Kidney (tissue), 13 donors: ENCODE measurements at regions not wholly inside any gene's neighbourhood (a gene's known extent, or its start where the extent isn't known, plus 50 kb on each side); places are given as distances from the start of the nearest gene placed in this dataset.

Experiments
- DNase-seq, 5 donors: peaks; one replicate each; pipeline ENCODE4 v3.0.0-alpha.2; 2013 to 2020
- FAIRE-seq: peaks from 2 replicates; lab custom pipeline; 2012; peaks lifted over from hg19 to GRCh38; lab: Jason Lieb, UNC
- H3K27ac ChIP-seq, 2 donors: one replicate each; pipeline ENCODE4 v1.7.0; 2013; ENCODE audit warnings: low read depth in 2 of 2, low read length in 2 of 2, inconsistent platforms in 1 of 2
- H3K27me3 ChIP-seq: one replicate; pipeline ENCODE4 v1.7.1; 2013; ENCODE audit warnings: low read length, inconsistent platforms; ENCODE audit not compliant: control insufficient read depth, insufficient read depth
- H3K36me3 ChIP-seq, 3 donors: one replicate each; pipeline versions ENCODE4 v1.7.0 to v1.7.1; 2013; ENCODE audit warnings: low read length in 3 of 3, control low read depth in 1 of 3, inconsistent platforms in 1 of 3; ENCODE audit not compliant: insufficient read depth in 3 of 3, control insufficient read depth in 2 of 3
- H3K4me1 ChIP-seq, 3 donors: one replicate each; pipeline versions ENCODE4 v1.7.0 to v1.7.1; 2013; ENCODE audit warnings: low read length in 3 of 3, inconsistent platforms in 1 of 3, low read depth in 1 of 3; ENCODE audit not compliant: control insufficient read depth in 2 of 3, insufficient read depth in 2 of 3
- H3K4me3 ChIP-seq, 3 donors: one replicate each; pipeline versions ENCODE4 v1.7.0 to v1.8.1; 2013; ENCODE audit warnings: low read length in 3 of 3, control low read depth in 1 of 3, inconsistent platforms in 1 of 3
- H3K9ac ChIP-seq, 3 donors: one replicate each; pipeline versions ENCODE4 v1.7.0 to v1.7.1; 2013; ENCODE audit warnings: low read length in 3 of 3, control low read depth in 1 of 3, inconsistent platforms in 1 of 3
- H3K9me3 ChIP-seq, 3 donors: one replicate each; pipeline versions ENCODE4 v1.7.0 to v1.7.1; 2013; ENCODE audit warnings: low read length in 3 of 3, control low read depth in 1 of 3, inconsistent platforms in 1 of 3; ENCODE audit not compliant: control insufficient read depth in 2 of 3, insufficient read depth in 1 of 3
- intact Hi-C: fragments of 100-400 bp; cut with DNase I; formaldehyde crosslinking; loops from one replicate; pipeline ENCODE4 v1.11.1; 2022
- TF ChIP-seq, protein P1 (sequence below): IDR thresholded peaks from 3 replicates; pipeline ENCODE4 v1.5.1; 2012; ENCODE audit warnings: mild to moderate bottlenecking, moderate library complexity, borderline replicate concordance; ENCODE audit not compliant: insufficient read depth; ENCODE audit errors: extremely low read depth
- donor health status: control.
- donor health status: control.
- donor health status: control.
- donor health status: control.
- donor health status: control.
- donor health status: DM: yes; HTN: yes; CAD: no.
- donor health status: Normal renal cell carcinoma (clear cell type).

DNA sequence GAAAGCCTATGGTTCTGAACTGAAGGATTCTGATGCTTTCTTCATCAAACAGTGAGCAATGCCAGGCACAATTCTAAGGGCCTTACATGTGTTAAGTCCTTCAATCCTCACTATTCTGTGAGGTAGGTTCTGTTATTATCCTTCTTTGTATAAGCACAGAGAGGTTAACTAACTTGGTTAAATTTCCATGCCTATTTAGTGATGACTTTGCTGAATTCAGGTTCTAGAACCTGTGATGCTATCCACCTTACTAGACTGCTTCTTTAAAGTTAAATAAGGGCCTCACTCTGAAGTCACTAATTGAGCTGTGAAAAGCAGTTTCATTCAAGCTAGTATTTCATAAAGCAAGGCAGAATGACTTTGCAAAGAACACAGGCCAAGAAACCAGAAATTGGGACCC is 138.9 kb upstream of the PARP11 start:
- no peaks in the 10 kb centered on the region for H3K9me3 ChIP-seq
- peaks cover 0 to 25% (median 6%) of the 10 kb centered on the region in 3 donors for H3K4me1 ChIP-seq
- H3K36me3 ChIP-seq: no peaks in the 10 kb centered on the region
- H3K9ac ChIP-seq: no peak overlapping the region
- DNase-seq: no peak
- no peak overlapping the region for H3K4me3 ChIP-seq
- no peak for FAIRE-seq
- TF ChIP-seq, protein P1, sequence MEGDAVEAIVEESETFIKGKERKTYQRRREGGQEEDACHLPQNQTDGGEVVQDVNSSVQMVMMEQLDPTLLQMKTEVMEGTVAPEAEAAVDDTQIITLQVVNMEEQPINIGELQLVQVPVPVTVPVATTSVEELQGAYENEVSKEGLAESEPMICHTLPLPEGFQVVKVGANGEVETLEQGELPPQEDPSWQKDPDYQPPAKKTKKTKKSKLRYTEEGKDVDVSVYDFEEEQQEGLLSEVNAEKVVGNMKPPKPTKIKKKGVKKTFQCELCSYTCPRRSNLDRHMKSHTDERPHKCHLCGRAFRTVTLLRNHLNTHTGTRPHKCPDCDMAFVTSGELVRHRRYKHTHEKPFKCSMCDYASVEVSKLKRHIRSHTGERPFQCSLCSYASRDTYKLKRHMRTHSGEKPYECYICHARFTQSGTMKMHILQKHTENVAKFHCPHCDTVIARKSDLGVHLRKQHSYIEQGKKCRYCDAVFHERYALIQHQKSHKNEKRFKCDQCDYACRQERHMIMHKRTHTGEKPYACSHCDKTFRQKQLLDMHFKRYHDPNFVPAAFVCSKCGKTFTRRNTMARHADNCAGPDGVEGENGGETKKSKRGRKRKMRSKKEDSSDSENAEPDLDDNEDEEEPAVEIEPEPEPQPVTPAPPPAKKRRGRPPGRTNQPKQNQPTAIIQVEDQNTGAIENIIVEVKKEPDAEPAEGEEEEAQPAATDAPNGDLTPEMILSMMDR: no peak
- peak overlapping the region in 1 of 2 donors; percentile 76 for H3K27ac ChIP-seq
- H3K27me3 ChIP-seq: no peaks in the 10 kb centered on the region
- intact Hi-C loops: no loop called here

DNA sequence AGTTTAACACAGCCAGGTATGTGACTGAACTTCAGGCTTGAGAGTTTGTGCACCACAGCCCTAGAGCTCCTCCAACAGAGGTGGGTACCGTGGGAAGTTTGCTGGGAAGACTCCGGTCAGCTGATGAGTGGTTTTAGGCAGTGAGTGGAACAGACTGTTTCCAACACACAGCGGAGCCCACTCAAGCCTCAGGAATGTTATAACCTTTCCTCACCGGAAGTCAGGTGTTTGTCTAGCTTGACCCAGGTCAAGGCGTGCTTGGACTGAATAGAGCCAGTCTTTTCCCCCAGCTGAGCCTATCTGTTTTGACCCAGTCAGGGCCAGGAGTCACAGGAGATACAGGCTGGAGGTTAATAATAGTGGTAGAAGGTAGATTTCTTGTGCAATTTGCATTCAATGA is 138.4 kb upstream of the PARP11 start:
- no peaks in the 10 kb centered on the region for H3K27me3 ChIP-seq
- H3K27ac ChIP-seq: peak overlapping the region; percentile 25 to 76
- TF ChIP-seq, protein P1: no peak
- no peaks in the 10 kb centered on the region for H3K9me3 ChIP-seq
- DNase-seq (peak in 2 of 5 donors; percentile 30 to 85), FAIRE-seq (no peak)
- H3K36me3 ChIP-seq: no peaks in the 10 kb centered on the region
- no peak overlapping the region for H3K4me3 ChIP-seq
- intact Hi-C loops: no loop called here
- no peak overlapping the region for H3K9ac ChIP-seq
- peaks cover 0 to 25% (median 6%) of the 10 kb centered on the region in 3 donors for H3K4me1 ChIP-seq

DNA sequence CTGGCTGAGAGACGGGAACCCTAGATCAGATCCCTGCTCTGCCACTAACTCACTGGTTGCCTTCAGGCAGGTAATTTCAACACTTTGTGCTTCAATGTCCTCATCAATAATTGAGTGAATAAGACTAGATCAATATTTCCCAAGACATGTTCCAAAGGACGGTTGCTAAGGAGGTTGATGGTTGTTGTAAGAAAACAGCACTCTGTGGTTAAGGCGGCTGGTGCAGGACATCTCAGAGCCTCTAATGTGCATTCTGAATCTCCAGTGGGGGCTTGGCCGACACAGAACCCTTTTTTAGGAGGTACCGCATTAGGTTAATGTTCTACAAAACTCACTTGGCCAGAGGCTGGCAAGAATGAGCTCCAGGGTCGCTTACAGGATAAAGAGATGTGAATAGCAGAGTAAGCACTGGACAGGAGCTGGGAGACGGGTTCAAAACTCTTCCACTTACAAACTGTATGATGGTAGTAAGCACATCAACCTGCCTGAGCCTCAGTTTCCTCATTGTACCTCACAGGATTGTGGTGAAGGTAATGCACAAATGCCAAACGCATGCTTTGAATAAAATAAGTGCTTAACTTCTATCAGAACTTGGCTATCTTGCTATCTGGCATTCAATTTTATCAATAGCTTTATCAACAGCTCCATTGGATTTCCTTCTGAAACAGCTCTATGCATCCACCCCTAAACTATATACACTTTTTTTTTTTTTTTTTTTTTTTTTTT is 136.9 kb upstream of the PARP11 start:
- Histone ChIP-seq H3K9ac (no peak overlapping the region), H3K27ac (no peak overlapping the region), H3K4me3 (no peak overlapping the region), H3K9me3 (no peaks in the 10 kb centered on the region), H3K36me3 (no peaks in the 10 kb centered on the region), H3K27me3 (no peaks in the 10 kb centered on the region), H3K4me1 (peaks cover 0 to 14% (median 6%) of the 10 kb centered on the region in 3 donors)
- no peak for FAIRE-seq
- TF ChIP-seq, protein P1: no peak
- intact Hi-C loops: no loop called here
- peak in 2 of 5 donors; percentile 27 to 53 for DNase-seq
